Duodenal mucosa (tissue), 2 donors: ENCODE measurements at regions not wholly inside any gene's neighbourhood (a gene's known extent, or its start where the extent isn't known, plus 50 kb on each side); places are given as distances from the start of the nearest gene placed in this dataset.
"Not testable (repeated sequence)": the region's sequence is repeated elsewhere in the genome, so short reads cannot be mapped to it uniquely, and the experiment has no call there.

ENCODE experiments used
- H3K27ac ChIP-seq: one replicate; pipeline ENCODE4 v1.7.0; 2013; ENCODE audit warnings: low read depth, low read length
- H3K27me3 ChIP-seq, 2 donors: one replicate each; pipeline ENCODE4 v1.7.0; 2013; ENCODE audit warnings: low read length in 2 of 2, control low read depth in 1 of 2; ENCODE audit not compliant: insufficient read depth in 2 of 2, control insufficient read depth in 1 of 2
- H3K36me3 ChIP-seq, 2 donors: one replicate each; pipeline ENCODE4 v1.7.0; 2013; ENCODE audit warnings: low read length in 2 of 2, control low read depth in 1 of 2; ENCODE audit not compliant: insufficient read depth in 2 of 2, control insufficient read depth in 1 of 2
- H3K4me1 ChIP-seq, 2 donors: one replicate each; pipeline ENCODE4 v1.7.0; 2013; ENCODE audit warnings: low read length in 2 of 2, control low read depth in 1 of 2; ENCODE audit not compliant: insufficient read depth in 2 of 2, control insufficient read depth in 1 of 2
- H3K4me3 ChIP-seq, 2 donors: one replicate each; pipeline ENCODE4 v1.7.0; 2013; ENCODE audit warnings: low read length in 2 of 2, low read depth in 1 of 2
- H3K9ac ChIP-seq, 2 donors: one replicate each; pipeline ENCODE4 v1.7.0; 2013; ENCODE audit warnings: low read length in 2 of 2, low read depth in 1 of 2
- H3K9me3 ChIP-seq, 2 donors: one replicate each; pipeline ENCODE4 v1.7.0; 2013; ENCODE audit warnings: low read length in 2 of 2, control low read depth in 1 of 2; ENCODE audit not compliant: control insufficient read depth in 1 of 2

DNA sequence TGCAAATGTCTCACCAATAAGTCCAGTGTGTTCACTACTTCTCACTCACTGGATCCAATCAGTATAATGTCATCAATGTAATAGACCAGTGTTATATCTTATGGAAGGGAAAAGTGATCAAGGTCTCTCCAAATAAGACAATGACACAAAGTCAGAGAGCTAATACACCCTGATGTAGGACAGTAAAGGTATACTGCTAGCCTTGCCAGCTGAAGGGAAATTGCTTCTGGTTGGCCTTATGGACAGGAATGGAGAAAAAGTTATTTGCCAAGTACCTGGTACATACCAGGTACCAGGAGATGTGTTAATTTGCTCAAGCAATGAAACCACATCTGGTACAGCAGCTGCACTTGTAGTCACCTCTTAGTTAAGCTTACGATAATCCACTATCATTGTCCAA is 141.0 kb downstream of the LTN1 start:
- H3K4me1 ChIP-seq: no peaks in the 10 kb centered on the region
- H3K27ac ChIP-seq: no peak overlapping the region
- no peaks in the 10 kb centered on the region for H3K9me3 ChIP-seq
- no peak overlapping the region for H3K4me3 ChIP-seq
- H3K9ac ChIP-seq: no peak overlapping the region
- H3K36me3 ChIP-seq: no peaks in the 10 kb centered on the region
- no peaks in the 10 kb centered on the region for H3K27me3 ChIP-seq

DNA sequence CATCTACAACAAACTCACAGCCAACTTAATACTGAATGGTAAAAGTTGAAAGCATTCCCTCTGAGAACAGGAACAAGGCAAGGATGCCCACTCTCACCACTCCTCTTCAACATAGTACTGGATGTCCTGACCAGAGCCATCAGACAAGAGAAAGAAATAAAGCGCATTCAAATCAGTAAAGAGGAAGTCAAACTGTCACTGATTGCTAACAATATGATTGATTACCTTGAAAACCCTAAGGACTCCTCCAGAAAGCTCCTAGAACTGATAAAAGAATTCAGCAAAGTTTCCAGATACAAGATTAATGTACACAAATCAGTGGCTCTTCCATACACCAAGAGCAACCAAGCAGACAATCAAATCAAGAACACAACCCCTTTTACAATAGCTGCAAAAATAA is 153.4 kb downstream of the LTN1 start:
- H3K36me3 ChIP-seq, H3K27ac ChIP-seq, H3K4me1 ChIP-seq, H3K27me3 ChIP-seq, H3K9ac ChIP-seq, H3K4me3 ChIP-seq, H3K9me3 ChIP-seq: not testable (repeated sequence)

DNA sequence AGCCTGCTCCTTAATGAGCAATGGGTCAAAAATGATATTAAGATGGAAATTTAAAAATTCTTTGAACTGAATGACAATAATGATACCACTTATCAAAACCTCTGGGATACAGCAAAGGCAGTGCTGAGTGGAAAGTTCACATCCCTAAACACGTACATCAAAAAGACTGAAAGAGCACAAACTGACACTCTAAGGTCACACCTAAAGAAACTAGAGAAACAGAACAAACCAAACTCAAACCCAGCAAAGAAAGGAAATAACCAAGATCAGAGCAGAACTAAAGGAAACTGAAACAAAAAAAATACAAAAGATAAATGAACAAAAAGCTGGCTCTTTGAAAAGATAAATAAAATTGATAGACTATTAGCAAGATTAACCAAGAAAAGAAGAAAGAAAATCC is 155.3 kb downstream of the LTN1 start:
- not testable (repeated sequence) for H3K27ac ChIP-seq, H3K36me3 ChIP-seq, H3K4me3 ChIP-seq, H3K9me3 ChIP-seq, H3K9ac ChIP-seq, H3K27me3 ChIP-seq, H3K4me1 ChIP-seq

DNA sequence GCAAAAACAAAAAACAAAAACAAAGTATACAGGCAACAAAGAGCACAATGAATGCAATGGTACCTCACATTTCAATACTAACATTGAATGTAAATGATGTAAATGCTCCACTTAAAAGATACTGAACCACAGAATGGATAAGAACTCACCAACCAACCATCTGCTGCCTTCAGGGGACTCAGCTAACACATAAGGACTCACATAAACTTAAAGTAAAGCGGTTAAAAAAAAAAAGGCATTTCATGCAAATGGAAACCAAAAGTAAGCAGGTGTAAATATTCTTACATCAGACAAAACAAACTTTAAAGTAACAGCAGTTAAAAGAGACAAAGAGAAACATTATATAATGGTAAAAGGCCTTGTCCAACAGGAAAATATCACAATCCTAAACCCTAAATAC is 156.1 kb downstream of the LTN1 start:
- H3K36me3 ChIP-seq, H3K4me3 ChIP-seq, H3K4me1 ChIP-seq, H3K27me3 ChIP-seq, H3K9me3 ChIP-seq, H3K9ac ChIP-seq, H3K27ac ChIP-seq: not testable (repeated sequence)

DNA sequence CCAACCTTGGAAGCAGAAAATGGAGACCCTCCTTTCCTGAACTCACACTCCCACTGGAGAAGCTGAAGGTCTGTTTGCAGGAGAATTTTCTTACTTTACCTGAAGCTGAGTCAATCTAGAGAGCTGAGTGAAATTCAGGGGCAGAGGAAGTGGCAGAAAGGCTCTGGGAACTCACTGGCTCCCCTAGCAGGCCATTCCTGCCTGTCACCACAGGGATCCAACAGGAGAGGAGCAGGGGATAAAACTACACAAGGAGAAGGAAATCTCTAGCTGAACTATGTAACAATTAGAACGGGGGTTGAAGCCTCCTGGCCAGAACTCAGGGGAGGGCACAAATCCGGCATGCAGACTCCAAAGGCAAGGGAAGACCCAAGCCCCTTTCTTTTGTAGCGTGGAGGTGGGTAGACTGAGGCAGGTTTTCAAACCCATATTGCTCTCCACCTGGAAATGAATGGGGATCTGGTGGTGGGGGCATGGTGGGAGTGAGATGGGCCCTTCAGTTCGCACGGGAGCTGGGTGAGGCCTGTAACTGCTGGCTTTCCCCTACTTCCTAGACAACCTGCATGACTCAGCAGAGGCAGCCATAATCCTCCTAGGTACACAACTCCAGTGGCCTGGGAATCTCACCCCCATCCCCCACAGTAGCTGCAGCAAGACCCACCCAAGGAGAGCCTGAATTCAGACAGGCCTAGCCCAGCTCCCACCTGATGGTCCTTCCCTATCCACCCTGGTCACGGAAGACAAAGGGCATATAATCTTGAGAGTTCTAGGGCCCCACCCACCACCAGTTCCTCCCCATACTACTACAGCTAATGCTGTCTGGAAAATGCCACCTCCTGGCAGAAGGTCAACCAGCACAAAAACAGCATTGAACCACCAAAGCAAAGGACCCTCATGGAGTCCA is 158.1 kb downstream of the LTN1 start:
- Histone ChIP-seq H3K36me3 (no peaks in the 10 kb centered on the region), H3K9me3 (no peaks in the 10 kb centered on the region)

DNA sequence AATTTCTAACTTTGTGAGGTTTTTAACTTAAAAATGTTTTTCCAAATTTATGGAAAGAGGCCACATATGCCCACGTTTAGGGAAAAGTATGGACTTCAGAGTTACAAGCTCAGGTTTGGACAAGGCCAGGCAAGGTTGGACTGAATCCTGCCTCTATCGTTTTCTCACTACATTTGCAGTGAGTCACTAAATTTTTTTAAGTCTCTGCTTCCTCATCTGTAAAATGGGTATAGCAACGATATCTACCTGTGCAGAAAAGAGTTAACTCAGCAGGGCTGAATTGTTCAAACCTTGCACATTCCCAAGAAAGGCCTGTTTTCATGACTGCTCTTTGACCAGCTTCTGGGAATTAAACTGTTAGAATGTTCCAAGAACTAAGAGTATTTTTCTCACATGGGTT is 159.1 kb downstream of the LTN1 start:
- no peaks in the 10 kb centered on the region for H3K9me3 ChIP-seq
- peaks cover 0 to 6% of the 10 kb centered on the region in 2 donors for H3K4me1 ChIP-seq
- H3K36me3 ChIP-seq: no peaks in the 10 kb centered on the region
- H3K27ac ChIP-seq: no peak overlapping the region
- H3K27me3 ChIP-seq: no peaks in the 10 kb centered on the region
- H3K4me3 ChIP-seq: no peak overlapping the region
- H3K9ac ChIP-seq: no peak overlapping the region

More for the DNA sequence above, 158.1 kb downstream of the LTN1 start:
- Histone ChIP-seq H3K27ac (no peak overlapping the region), H3K4me3 (no peak overlapping the region), H3K4me1 (peaks cover 0 to 6% of the 10 kb centered on the region in 2 donors), H3K27me3 (no peaks in the 10 kb centered on the region), H3K9ac (no peak overlapping the region)

DNA sequence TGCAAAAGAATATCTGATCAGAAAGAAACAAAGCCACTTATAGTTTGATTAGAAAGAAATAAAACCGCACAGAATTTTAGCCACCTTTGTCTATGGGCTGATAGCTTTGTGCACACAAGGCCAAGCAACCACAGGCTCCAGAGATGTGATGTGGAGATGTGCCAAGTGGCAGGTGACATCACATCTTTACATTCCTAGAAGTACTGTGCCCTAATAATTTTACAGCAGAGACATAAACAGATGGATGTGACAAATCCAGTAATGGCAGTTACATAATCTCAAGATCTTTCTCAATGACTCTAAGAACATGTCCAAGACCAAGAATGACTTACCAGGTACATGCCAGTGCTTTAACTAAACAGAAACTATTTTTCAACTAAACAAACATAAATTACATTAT is 159.5 kb downstream of the LTN1 start:
- no peaks in the 10 kb centered on the region for H3K36me3 ChIP-seq
- H3K27ac ChIP-seq: no peak overlapping the region
- H3K4me3 ChIP-seq: no peak overlapping the region
- H3K27me3 ChIP-seq: no peaks in the 10 kb centered on the region
- no peak overlapping the region for H3K9ac ChIP-seq
- no peaks in the 10 kb centered on the region for H3K9me3 ChIP-seq
- H3K4me1 ChIP-seq: peaks cover 0 to 6% of the 10 kb centered on the region in 2 donors

DNA sequence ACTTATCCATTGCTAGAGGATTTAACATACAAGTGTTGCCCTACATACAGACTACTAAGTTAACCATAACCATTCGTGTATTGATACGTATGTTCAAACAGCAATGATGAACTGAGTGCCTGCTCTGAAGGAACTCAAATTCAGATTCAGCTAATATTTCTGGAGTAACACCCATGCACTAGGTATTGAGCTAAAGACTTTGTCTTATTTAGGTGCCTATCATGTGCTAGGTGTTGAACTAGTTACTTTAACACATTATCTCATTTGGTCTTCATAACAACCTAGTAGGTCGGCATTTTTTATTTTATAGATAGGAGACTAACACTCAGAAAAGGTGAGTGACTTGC is 160.0 kb downstream of the LTN1 start:
- Histone ChIP-seq H3K9me3 (no peaks in the 10 kb centered on the region), H3K4me1 (peaks cover 0 to 6% of the 10 kb centered on the region in 2 donors), H3K27me3 (no peaks in the 10 kb centered on the region), H3K36me3 (no peaks in the 10 kb centered on the region), H3K27ac (no peak overlapping the region), H3K4me3 (no peak overlapping the region), H3K9ac (no peak overlapping the region)

DNA sequence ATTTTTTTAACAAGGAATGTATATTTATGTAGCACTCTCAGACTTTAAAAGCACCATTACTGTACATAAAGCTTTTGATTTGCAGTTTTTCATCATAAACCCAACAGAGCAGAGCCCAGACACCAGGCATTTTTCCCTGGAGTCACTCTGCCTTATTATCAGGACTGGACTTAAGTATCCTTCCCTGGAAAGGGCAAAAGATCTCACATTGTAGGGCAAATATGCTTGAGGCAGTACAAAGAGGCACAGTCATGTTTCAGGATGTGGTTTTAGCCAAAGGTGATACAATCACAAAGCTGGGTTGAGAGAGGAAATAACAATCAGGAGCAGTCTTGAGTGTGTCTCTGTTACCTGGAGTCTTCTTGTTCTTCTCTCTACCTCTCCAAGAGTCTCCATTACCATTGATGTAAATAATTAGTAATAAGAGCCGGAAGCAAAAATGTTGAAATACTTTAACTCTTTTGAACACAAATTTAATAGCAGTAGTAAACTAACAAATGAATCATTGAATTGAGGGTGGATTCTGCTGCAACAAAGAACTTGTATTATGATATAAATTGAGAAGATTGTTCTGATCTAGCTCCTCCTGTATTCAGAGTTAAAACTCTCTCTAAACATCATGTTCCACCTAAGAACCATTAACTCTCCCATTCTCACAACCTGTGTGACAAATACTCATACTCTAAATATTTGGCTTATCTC is 160.5 kb downstream of the LTN1 start:
- H3K27me3 ChIP-seq: no peaks in the 10 kb centered on the region
- H3K4me3 ChIP-seq: no peak overlapping the region
- H3K9ac ChIP-seq: no peak overlapping the region
- H3K27ac ChIP-seq: no peak overlapping the region
- peaks cover 0 to 11% of the 10 kb centered on the region in 2 donors for H3K4me1 ChIP-seq
- H3K36me3 ChIP-seq: no peaks in the 10 kb centered on the region
- no peaks in the 10 kb centered on the region for H3K9me3 ChIP-seq

DNA sequence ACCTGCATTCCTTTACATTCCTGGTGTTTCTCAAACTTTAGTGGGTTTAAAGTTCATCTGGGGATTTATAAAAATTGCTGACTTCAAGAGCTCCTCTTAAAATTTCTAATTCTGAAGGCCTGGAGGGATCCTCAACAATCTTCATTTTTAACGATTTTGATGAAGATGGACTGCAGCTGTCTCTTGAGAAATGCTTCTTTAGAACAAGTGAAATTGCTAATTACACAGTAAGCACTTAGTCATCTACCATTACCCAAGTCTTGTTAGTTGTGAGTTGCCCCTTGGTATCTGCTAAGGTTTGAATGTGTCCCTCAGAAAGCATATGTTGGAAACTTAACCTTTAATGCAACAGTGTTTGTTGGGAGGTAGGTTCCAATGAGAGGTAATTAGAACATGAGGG is 163.7 kb downstream of the LTN1 start:
- H3K4me1 ChIP-seq: peaks cover 4 to 8% of the 10 kb centered on the region in 2 donors
- H3K9ac ChIP-seq: no peak overlapping the region
- H3K4me3 ChIP-seq: no peak overlapping the region
- no peaks in the 10 kb centered on the region for H3K27me3 ChIP-seq
- H3K9me3 ChIP-seq: no peaks in the 10 kb centered on the region
- H3K36me3 ChIP-seq: no peaks in the 10 kb centered on the region
- H3K27ac ChIP-seq: no peak overlapping the region
